ENCODE measurements at regions not wholly inside any gene's neighbourhood (a gene's known extent, or its start where the extent isn't known, plus 50 kb on each side); places are given as distances from the start of the nearest gene placed in this dataset.

GRCh38 chr18:77529492-77530176, 280.0 kb downstream of the GALR1 start:
- POLR2A ChIA-PET = interaction anchor here (0.6 kb wide), 1 partner anchor 25 kb away, joined by 3 read pairs; no protein-coding TSS in a partner anchor
- Histone ChIP-seq H3K4me3 (ENCODE audit: low read depth, low read length, poor library complexity, severe bottlenecking) (no peak overlapping the region), H3K27ac (ENCODE audit: low read depth, low read length, poor library complexity, severe bottlenecking) (no peak overlapping the region), H3K79me2 (ENCODE audit: insufficient read depth, low read depth, low read length) (no peaks in the 10 kb centered on the region), H3K9me3 (ENCODE audit: low read length) (no peaks in the 10 kb centered on the region), H3K4me1 (ENCODE audit: insufficient read depth, low read length, poor library complexity, severe bottlenecking) (no peaks in the 10 kb centered on the region), H2AFZ (ENCODE audit: low read length) (no peak overlapping the region), H3K4me2 (ENCODE audit: low read length) (no peak overlapping the region), H4K20me1 (ENCODE audit: insufficient read depth, low read length) (no peaks in the 10 kb centered on the region), H3K9me2 (ENCODE audit: insufficient read depth, low read length) (no peaks in the 10 kb centered on the region), H3K36me3 (ENCODE audit: insufficient read depth, low read length) (no peaks in the 10 kb centered on the region)
- TF ChIP-seq EZH2phosphoT487 (IDR thresholded peaks at IDR 0.05; ENCODE audit: borderline replicate concordance, low read depth, low read length) (no peak), CTCF (conservative IDR thresholded peaks at IDR 0.05; ENCODE audit: low read length) (no peak)
- intact Hi-C loops (cut with micrococcal nuclease; ENCODE audit: unreplicated experiment) = no loop called here
- DNase-seq (ENCODE audit: low spot score) = no peak
- CTCF ChIA-PET (ENCODE audit: unreplicated experiment) = no interaction called here
- BruUV-seq (replicated peaks) = no TSS peak

- Histone ChIP-seq H3K4me2 (ENCODE audit: low read length) (no peak overlapping the region), H3K4me3 (ENCODE audit: low read depth, low read length, poor library complexity, severe bottlenecking) (no peak overlapping the region), H4K20me1 (ENCODE audit: insufficient read depth, low read length) (no peaks in the 10 kb centered on the region), H3K27ac (ENCODE audit: low read depth, low read length, poor library complexity, severe bottlenecking) (no peak overlapping the region), H2AFZ (ENCODE audit: low read length) (no peak overlapping the region), H3K9me3 (ENCODE audit: low read length) (no peaks in the 10 kb centered on the region), H3K9me2 (ENCODE audit: insufficient read depth, low read length) (no peaks in the 10 kb centered on the region), H3K4me1 (ENCODE audit: insufficient read depth, low read length, poor library complexity, severe bottlenecking) (no peaks in the 10 kb centered on the region), H3K36me3 (ENCODE audit: insufficient read depth, low read length) (no peaks in the 10 kb centered on the region), H3K79me2 (ENCODE audit: insufficient read depth, low read depth, low read length) (no peaks in the 10 kb centered on the region)
- no peak for TF ChIP-seq EZH2phosphoT487 (IDR thresholded peaks at IDR 0.05; ENCODE audit: borderline replicate concordance, low read depth, low read length)
- TF ChIP-seq CTCF (conservative IDR thresholded peaks at IDR 0.05; ENCODE audit: low read length) = no peak
- no peak for DNase-seq (ENCODE audit: low spot score)
- POLR2A ChIA-PET = no interaction called here
- no TSS peak for BruUV-seq (replicated peaks)
- intact Hi-C loops (cut with micrococcal nuclease; ENCODE audit: unreplicated experiment) = no loop called here
- CTCF ChIA-PET (ENCODE audit: unreplicated experiment) = no interaction called here
Observed at GRCh38 chr18:77530732-77531131, 281.1 kb downstream of the GALR1 start.

- TF ChIP-seq EZH2phosphoT487 (IDR thresholded peaks at IDR 0.05; ENCODE audit: borderline replicate concordance, low read depth, low read length) = no peak
- TF ChIP-seq CTCF (conservative IDR thresholded peaks at IDR 0.05; ENCODE audit: low read length) = no peak
- CTCF ChIA-PET (ENCODE audit: unreplicated experiment) = no interaction called here
- Histone ChIP-seq H3K4me1 (ENCODE audit: insufficient read depth, low read length, poor library complexity, severe bottlenecking) (no peaks in the 10 kb centered on the region), H3K9me2 (ENCODE audit: insufficient read depth, low read length) (no peaks in the 10 kb centered on the region), H3K27ac (ENCODE audit: low read depth, low read length, poor library complexity, severe bottlenecking) (no peak overlapping the region), H3K4me2 (ENCODE audit: low read length) (no peak overlapping the region), H4K20me1 (ENCODE audit: insufficient read depth, low read length) (no peaks in the 10 kb centered on the region), H2AFZ (ENCODE audit: low read length) (no peak overlapping the region), H3K9me3 (ENCODE audit: low read length) (no peaks in the 10 kb centered on the region), H3K4me3 (ENCODE audit: low read depth, low read length, poor library complexity, severe bottlenecking) (no peak overlapping the region), H3K79me2 (ENCODE audit: insufficient read depth, low read depth, low read length) (no peaks in the 10 kb centered on the region), H3K36me3 (ENCODE audit: insufficient read depth, low read length) (no peaks in the 10 kb centered on the region)
- no TSS peak for BruUV-seq (replicated peaks)
- DNase-seq (ENCODE audit: low spot score) = no peak
- POLR2A ChIA-PET = no interaction called here
- intact Hi-C loops (cut with micrococcal nuclease; ENCODE audit: unreplicated experiment) = no loop called here
Observed at GRCh38 chr18:77539860-77540259, 290.2 kb downstream of the GALR1 start.
